Stimulated activated CD4-positive, alpha-beta T cell treated with anti-CD3 and anti-CD28 coated beads, TNF-alpha, amount 100 ng/mL, for 24 hours (primary cell): ENCODE measurements at regions not wholly inside any gene's neighbourhood (a gene's known extent, or its start where the extent isn't known, plus 50 kb on each side); places are given as distances from the start of the nearest gene placed in this dataset.
A peak's percentile ranks its signal among the peaks of the same experiment; 100 is the strongest.

ENCODE experiments used
- DNase-seq, 3 experiments: peaks; one replicate each; pipeline ENCODE4 v3.0.0-alpha.2; 2020; ENCODE audit warnings: low read depth in 3 of 3

DNA sequence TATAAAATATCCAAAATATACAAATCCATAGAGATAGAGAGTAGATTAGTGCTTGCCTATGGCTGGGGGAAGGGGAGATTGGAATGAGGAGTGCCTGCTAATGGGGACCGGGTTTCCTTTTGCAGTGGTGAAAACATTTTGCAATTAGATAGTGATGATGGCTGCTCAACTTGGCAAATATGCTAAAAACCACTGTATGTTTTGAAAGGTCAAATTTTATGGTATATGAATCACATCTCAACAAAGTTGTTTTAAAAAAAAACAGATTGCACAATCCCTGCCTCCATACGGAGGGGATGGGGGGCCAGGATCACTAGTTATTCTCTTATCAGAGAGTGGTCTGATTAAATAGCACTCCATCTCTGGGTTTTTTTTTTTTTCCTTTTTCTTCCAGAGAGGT, 76.9 kb upstream of the RIPOR2 start:
- no peak for DNase-seq

- no peak for DNase-seq
Observed at GRCh38 chr6:25013246-25013645, 77.5 kb upstream of the RIPOR2 start.

GRCh38 chr6:25014369-25014768, 78.6 kb upstream of the RIPOR2 start:
- DNase-seq, result no peak

DNA sequence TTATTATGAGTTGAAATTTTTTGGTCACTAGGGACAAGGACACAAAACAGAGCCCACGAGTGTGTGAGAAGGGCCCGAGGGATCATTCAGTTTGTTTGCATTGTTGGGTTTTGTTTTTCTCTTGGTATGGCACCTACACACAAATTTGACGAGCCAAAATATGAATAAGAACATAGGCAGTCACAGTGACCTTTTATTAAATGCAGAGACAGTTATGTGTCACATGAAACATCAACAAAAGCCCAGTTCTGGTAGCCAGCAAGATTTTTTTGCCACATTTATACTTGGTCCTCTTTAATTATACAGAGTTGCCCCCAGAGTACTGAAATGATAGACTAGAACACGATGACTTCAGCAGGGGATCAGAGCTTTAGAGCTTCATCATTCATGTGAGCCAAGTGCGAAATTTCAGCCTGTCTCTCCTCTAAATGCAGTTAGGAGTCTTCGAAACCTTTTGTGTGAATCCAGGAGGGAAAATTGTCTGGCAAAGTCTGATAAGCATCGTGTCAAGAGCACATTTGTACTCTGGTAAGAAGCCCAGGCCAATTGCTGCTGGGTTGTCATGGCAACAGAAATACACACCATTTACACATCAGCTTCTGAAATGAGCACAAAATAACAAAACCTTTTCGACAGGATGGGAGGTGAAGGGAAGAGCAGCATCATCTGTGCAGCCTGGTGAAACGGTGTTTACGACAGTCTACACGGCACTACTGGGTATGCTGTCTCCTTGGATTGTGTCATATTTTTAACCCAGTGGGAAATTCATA, 79.2 kb upstream of the RIPOR2 start:
- DNase-seq, result no peak

DNA sequence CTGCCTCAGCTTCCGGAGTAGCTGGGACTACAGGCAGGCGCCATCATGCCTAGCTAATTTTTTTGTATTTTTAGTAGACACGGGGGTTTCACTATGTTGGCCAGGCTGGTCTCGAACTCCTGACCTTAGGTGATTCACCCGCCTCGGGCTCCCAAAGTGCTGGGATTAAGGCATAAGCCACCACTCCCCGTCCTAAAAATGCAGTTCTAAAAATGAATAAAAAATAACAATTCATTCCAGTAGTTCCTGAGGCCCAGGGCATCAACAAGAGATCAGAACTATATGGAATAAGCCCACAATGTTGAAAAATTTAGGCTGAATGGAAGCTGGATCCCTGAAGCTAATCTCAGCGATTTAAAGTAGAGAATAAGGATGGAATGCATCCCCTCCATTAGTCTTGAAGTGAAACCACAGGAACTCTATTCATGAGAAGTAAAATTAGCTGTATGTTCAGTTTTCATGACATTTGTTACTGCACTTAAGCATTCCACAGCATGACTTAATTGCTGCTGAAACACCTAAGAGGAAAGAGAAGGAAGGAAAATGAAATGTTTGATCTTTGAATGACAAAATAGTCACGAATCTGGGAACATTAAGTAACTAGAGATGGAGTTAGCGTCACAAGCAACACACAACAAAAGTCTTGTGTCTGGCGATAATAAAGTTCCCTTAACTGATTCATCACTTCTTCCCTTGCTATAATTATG, 80.4 kb upstream of the RIPOR2 start:
- no peak for DNase-seq

DNA sequence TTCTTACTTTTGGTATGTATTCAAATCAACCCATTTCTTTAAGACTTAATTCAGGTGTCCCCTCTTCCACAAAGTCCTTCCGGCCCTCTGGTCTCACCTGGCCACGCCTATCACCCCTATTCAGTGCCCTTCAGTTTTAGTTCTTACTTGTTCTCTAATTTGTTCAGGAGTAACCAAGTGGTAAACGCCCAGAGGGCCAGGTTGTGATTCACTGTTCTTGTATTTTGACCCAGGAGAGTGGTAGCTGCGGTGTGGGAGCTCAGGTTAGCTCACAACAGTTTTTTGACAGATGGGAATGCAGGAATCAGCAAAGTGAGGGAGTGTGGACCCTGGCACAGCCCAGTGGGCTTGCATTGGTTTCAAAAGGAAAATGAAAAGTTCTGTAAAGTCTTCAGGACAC, 81.7 kb upstream of the RIPOR2 start:
- no peak for DNase-seq

DNA sequence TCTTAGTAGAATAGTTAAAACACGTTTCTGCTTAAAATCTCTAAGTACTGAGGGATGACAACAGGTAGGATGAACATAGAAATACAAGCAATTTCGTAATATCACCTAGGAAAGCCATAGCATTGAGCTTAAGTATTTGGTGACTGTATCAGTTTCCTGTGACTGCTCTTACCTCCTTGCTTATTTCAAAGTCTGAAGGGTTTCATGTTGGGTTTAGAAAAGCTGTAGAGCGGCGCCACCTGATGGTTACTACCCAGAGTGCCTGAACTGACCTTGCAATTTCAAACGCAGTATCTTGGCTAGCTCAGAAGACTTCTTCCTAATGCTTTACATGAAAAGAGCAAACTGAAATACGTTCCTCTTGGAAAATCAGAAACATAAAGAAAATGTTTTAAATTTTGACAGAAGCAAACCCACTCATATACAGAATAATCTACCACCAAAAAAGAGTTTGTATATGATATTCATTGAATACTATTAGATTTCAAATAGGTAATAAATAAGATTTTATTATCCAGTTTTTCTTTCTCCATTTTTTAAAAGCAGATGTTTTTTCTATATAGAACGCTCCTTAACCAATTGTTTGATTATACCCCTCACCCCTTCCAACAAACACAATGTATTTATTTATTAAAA, 82.3 kb upstream of the RIPOR2 start:
- DNase-seq, result peak; percentile 59 to 75 (median 64)

GRCh38 chr6:25018568-25018954, 82.8 kb upstream of the RIPOR2 start:
- DNase-seq, result no peak

GRCh38 chr6:25022140-25022553, 86.4 kb upstream of the RIPOR2 start:
- DNase-seq, result no peak

DNA sequence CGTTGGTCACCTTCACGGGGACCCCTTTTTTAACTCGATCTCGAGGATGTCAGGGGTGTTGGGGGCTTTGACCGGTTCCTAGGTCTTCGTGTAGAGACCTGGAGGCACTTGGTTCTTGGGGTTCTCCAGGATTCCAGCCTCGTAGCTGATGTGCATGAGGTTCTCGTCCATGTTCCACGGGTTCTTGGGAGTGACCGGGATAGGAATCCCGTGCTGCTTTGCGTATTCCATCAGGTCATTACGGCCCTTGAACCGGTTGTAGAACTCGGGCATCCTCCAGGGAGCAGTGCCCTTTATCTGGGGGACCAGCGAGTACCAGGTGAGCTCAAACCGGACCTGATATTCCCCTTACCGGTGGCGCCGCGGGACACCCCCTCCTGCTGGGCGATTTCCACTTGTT, 88.0 kb upstream of the RIPOR2 start:
- DNase-seq, result no peak

DNA sequence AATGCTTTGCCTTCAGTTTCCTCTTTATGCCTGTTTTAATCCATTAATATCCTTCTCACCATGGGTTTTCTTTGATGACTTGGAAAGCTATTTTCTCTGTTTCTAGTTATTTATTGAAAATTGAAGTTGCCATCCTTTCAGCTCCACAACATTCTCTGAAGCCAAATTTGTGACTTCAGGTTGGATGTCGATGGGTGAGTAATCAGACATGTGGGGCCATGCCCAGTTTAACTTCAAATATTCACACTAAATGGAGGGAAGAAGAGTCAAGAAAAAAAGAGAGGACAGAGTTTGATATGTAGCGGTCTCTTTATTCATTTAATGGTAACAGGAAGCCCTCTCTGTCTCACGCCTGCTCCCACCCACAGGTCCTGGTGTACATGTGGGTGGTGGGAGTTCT, 89.1 kb upstream of the RIPOR2 start:
- no peak for DNase-seq

- no peak for DNase-seq
Observed at GRCh38 chr6:25025248-25025918, 89.6 kb upstream of the RIPOR2 start.

- no peak for DNase-seq
Observed at GRCh38 chr6:25025919-25026301, 90.2 kb upstream of the RIPOR2 start.

GRCh38 chr6:25026723-25027122, 91.0 kb upstream of the RIPOR2 start:
- no peak for DNase-seq

DNA sequence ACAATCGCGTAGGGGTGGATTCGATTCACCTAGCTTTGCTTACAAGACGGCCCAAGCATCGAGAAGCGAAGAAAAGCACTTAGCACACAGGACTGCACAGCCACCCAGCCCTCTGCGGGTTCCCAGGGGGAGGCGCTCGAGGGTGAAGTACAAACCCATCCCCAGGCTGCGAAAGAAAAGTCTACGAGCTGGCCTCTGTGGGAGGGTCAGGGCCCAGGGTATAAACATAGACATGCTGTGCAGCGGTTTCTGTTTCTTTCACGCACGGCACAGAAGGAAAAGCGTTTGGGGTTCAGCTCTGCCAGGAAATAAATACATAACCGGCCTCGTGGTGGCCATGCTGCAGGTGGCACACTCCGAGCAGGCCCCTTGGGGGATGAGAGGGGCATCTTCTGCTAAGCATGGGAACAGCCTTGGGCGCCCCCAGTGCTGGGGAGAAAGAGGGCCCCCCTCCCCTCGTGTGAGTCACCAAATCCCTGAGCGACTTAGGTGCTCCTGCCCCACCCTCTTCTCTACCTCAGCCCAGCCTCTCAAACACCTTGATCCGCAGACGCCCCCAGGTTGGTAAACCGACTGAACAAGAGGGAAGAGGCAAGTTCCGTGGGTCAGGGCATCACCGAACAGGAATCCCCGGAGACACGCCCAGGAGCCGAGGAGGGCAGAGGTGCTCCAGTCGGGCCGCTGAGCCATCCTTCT, 91.6 kb upstream of the RIPOR2 start:
- peak; percentile 34 to 76 (median 54) for DNase-seq

DNA sequence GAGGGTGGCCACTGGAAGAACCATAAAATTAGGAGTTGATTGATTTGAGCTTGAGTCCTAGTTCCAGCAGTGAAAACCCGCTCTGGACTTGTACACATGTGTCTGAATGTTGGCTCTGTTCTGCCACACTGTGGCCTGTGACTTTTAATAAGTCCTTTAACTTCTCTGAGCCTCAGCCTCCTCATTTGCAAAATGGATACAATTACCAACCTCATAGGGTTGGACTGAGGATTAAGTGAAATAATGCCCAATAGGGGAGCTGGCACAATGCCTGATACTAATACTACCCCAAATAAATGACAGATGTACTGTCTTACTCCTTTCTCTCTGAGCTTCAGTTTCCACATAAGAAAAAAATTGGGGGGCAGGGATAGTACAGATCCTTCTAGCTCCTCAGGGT, 92.6 kb upstream of the RIPOR2 start:
- DNase-seq, result no peak

DNA sequence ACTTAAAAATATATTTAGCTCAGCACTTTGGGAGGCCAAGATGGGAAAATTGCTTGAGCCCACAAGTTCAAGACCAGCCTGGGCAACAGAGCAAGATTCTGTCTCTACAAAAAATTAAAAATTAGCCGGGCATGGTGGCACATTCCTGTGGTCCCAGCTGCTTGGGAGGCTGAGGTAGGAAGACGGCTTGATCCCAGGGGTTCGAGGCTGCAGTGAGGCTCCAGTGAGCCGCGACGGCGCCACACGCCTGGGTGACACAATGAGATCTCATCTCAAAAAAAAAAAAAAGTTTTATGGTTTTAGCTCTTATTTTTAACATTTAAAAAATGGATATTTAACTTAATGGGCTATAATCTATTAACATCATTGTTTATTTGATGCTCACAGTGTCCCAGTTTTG, 97.2 kb upstream of the RIPOR2 start:
- DNase-seq, result no peak

GRCh38 chr6:25034431-25034921, 98.7 kb upstream of the RIPOR2 start:
- no peak for DNase-seq

DNA sequence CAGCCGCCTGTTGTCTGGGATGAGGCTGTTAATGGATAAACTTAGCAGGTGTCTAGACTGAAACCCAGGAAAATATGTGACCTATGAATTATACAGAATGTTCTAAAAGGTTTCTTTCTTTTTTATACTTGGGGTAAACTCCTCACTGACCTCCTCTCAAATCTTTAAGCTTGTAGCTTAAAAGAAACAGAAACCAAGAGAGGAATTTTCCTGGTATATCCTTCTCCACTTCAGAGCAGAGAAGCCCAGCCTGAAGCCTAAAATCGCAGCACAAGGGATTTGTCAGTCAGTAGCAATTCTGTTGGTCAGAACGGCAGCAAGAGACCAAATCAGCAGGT, 99.4 kb upstream of the RIPOR2 start:
- DNase-seq, result no peak

- no peak for DNase-seq
Observed at GRCh38 chr6:25035512-25036435, 100.0 kb upstream of the RIPOR2 start.

DNA sequence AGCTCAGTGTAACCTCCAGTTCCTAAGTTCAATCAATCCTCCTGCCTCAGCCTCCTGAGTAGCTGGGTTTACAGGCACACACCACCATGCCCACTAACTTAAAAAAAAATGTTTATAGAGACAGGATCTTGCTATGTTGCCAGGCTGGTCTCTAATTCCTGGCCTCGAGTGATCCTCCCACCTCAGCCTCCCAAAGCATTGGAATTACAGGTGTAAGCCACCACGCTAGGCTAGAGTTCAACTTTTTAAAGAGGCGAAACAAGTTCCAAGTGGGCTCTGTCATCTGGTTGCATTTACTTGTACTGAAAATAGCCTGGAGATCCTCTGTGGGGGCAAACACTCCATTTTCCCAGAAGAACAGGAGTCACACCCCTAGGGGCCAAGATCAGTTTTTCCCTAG, 100.7 kb upstream of the RIPOR2 start:
- DNase-seq, result no peak
